Gastroesophageal sphincter (tissue), 3 donors: ENCODE measurements at regions not wholly inside any gene's neighbourhood (a gene's known extent, or its start where the extent isn't known, plus 50 kb on each side); places are given as distances from the start of the nearest gene placed in this dataset.

ENCODE experiments used
- CTCF ChIP-seq, 4 experiments: fragments of 200-600 bp in 2 of 4; fragments of 450-650 bp in 2 of 4; sonication (generic) in 1 of 4; IDR thresholded peaks; one replicate each; pipeline ENCODE4 v1.5.1; 2017 to 2019; ENCODE audit warnings: antibody characterized with exemption in 4 of 4, mild to moderate bottlenecking in 2 of 4, moderate library complexity in 2 of 4
- POLR2A ChIP-seq, 2 donors: fragments of 450-650 bp; IDR thresholded peaks; one replicate each; pipeline ENCODE4 v1.6.1; 2017; ENCODE audit warnings: antibody characterized with exemption in 2 of 2, mild to moderate bottlenecking in 2 of 2, moderate library complexity in 1 of 2

- TF ChIP-seq CTCF (IDR thresholded peaks at IDR 0.05) = no peak
- no peak for TF ChIP-seq POLR2A (IDR thresholded peaks at IDR 0.05)
Measured at GRCh38 chr6:85008296-85009009, 244.1 kb upstream of the TBX18 start.
